Esophagus muscularis mucosa (tissue), 3 donors: ENCODE measurements at regions not wholly inside any gene's neighbourhood (a gene's known extent, or its start where the extent isn't known, plus 50 kb on each side); places are given as distances from the start of the nearest gene placed in this dataset.
A peak's percentile ranks its signal among the peaks of the same experiment; 100 is the strongest.

Experiments used
- POLR2A ChIP-seq: fragments of 450-650 bp; IDR thresholded peaks from one replicate; pipeline ENCODE4 v1.6.1; 2017; ENCODE audit warnings: antibody characterized with exemption, moderate library complexity, mild to moderate bottlenecking, low read depth
- POLR2AphosphoS5 ChIP-seq, 2 donors: sonication (generic); formaldehyde crosslinking; IDR thresholded peaks; one replicate each; pipeline ENCODE4 v1.6.1; 2017; ENCODE audit warnings: antibody characterized with exemption in 2 of 2
- TF ChIP-seq, protein P1 (sequence below), 3 experiments: fragments of 200-600 bp in 2 of 3; fragments of 450-650 bp in 1 of 3; sonication (generic) in 2 of 3; IDR thresholded peaks; one replicate each; pipeline ENCODE4 v1.5.1; 2017 to 2019; ENCODE audit warnings: antibody characterized with exemption in 3 of 3, mild to moderate bottlenecking in 2 of 3, moderate library complexity in 1 of 3

DNA sequence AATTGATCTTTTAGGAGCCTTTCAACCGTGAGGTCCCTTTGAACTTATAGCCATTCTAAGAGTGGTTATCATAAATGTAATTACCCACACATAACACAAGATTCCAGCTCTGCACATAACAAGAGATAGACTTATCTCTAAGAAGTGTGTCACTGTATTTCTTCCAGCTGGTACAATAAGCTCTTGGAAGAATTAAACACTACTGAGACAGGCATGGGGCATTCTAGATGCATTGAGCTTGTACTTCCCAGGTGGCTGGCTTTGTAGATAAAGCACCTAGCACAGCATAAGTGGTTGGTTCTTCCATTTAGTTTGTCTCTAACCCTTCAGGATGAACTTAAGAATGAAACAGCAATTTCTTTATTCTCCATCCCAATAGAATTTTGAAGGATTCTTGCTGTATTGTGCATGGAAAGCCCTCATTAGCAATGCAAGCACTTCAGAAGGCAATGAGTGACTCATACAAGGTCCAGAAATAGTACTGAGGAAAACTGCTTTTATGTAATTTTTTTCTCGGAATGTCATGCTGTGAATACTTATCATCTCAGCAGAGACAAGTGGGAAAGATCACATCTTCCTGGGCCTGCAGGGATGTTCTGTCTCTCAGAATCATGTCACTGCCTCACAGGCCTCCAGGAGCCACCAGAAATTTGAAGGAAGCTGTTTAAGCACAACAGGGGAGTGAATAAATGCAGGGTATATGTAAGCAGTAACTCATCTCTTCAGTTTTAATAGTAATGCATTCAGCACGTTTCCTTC is 91.1 kb upstream of the CD180 start:
- TF ChIP-seq, protein P1, sequence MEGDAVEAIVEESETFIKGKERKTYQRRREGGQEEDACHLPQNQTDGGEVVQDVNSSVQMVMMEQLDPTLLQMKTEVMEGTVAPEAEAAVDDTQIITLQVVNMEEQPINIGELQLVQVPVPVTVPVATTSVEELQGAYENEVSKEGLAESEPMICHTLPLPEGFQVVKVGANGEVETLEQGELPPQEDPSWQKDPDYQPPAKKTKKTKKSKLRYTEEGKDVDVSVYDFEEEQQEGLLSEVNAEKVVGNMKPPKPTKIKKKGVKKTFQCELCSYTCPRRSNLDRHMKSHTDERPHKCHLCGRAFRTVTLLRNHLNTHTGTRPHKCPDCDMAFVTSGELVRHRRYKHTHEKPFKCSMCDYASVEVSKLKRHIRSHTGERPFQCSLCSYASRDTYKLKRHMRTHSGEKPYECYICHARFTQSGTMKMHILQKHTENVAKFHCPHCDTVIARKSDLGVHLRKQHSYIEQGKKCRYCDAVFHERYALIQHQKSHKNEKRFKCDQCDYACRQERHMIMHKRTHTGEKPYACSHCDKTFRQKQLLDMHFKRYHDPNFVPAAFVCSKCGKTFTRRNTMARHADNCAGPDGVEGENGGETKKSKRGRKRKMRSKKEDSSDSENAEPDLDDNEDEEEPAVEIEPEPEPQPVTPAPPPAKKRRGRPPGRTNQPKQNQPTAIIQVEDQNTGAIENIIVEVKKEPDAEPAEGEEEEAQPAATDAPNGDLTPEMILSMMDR (IDR thresholded peaks at IDR 0.05) = no peak
- TF ChIP-seq POLR2A (no peak), POLR2AphosphoS5 (IDR thresholded peaks at IDR 0.05) (peak in 1 of 2 donors; percentile 39)
